ENCODE measurements at regions not wholly inside any gene's neighbourhood (a gene's known extent, or its start where the extent isn't known, plus 50 kb on each side); places are given as distances from the start of the nearest gene placed in this dataset.

DNA sequence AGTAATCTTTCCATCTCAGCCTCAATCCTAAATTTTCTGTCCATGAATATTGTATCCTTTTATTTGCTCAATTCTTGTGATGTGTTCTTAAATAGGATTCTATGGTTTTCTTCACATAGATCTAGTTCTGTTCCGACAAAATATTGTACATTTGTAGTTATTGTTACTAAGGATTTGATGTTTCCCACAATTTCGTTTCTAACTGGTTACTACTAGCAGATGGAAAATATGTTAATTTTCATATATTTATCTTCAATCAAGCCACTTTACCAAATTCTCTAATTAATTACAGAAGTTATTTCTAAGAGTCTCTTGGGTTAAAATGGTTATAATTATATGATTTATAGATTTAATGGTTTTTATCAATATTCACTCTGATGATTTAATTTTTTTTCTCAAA is 60.3 kb downstream of the SEC61B start:
- DNase-seq (ENCODE audit: low read depth), result no peak

GRCh38 chr9:99285965-99286364 is 63.9 kb downstream of the SEC61B start:
- DNase-seq (ENCODE audit: low read depth), result no peak

DNA sequence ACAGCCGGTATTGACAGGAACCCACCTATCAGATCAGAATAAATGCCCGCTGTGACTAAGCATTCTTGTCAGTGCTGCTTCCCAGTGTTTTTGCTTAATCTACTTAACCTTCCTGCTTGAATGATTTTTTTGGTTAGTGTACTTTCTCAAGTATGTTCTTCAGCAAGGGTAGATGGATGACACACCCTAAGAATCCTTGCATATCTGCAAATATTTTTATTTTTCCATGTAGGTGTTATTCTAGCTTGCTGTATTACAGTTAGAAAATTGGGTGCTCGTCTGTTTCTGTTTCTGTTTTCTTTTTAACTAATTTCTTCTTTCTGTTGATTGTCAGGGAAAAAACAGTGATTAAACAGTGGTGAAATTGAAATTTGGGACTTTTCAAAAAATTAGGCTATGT is 64.5 kb downstream of the SEC61B start:
- DNase-seq (ENCODE audit: low read depth), result no peak

GRCh38 chr9:99287641-99288040 is 65.6 kb downstream of the SEC61B start:
- DNase-seq (ENCODE audit: low read depth), result no peak

DNA sequence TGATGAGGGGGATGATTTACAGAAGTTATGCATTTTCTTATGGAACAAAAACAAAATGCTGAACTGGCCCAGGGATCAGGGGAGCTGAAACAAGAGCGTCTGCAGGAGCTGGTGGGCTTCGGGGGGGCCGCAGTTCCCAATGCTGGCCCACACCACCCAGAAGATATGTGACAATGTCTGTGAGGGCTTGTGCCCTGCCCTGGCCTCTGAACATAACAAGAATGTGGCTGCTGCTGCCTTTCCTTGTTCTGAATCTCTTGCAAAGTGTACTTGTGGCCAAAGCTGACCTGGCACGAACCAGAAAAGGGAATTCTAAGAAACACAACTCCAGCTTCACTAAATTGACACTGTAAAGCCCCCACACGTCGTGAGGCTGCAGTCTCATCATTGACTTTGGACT is 66.7 kb downstream of the SEC61B start:
- no peak for DNase-seq (ENCODE audit: low read depth)

DNA sequence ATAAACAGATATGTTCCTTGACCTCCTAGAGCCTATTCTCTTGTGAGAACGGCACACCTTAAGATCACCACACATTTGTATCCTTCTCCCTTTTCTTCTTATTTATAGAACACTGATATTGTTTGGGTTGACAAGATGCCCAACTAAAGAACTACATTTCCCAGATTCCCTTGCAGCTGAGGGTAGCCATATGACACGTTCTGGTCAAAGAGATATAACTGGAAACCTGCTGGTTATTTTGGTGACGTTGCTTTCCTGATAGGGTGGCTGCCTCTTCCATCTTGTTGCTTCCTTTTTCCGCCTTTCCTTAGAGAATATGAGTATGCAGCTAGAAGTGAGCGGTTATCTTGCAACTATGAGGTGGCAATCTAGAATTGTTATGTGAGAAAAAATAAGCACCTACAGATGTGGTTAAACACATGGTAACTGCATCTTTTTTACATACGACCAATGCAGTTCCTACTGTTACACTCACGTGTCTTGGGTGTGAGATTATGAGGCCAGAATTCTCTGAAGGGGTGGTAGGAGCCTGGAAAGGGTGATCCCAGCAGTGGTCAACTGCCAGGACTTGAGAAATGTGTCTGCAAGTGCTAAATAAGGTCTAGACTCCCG is 72.9 kb downstream of the SEC61B start:
- DNase-seq (ENCODE audit: low read depth), result peak; percentile 25

GRCh38 chr9:99296291-99296951 is 74.3 kb downstream of the SEC61B start:
- DNase-seq (ENCODE audit: low read depth), result no peak

GRCh38 chr9:99298614-99299013 is 76.5 kb downstream of the SEC61B start:
- DNase-seq (ENCODE audit: low read depth), result no peak

DNA sequence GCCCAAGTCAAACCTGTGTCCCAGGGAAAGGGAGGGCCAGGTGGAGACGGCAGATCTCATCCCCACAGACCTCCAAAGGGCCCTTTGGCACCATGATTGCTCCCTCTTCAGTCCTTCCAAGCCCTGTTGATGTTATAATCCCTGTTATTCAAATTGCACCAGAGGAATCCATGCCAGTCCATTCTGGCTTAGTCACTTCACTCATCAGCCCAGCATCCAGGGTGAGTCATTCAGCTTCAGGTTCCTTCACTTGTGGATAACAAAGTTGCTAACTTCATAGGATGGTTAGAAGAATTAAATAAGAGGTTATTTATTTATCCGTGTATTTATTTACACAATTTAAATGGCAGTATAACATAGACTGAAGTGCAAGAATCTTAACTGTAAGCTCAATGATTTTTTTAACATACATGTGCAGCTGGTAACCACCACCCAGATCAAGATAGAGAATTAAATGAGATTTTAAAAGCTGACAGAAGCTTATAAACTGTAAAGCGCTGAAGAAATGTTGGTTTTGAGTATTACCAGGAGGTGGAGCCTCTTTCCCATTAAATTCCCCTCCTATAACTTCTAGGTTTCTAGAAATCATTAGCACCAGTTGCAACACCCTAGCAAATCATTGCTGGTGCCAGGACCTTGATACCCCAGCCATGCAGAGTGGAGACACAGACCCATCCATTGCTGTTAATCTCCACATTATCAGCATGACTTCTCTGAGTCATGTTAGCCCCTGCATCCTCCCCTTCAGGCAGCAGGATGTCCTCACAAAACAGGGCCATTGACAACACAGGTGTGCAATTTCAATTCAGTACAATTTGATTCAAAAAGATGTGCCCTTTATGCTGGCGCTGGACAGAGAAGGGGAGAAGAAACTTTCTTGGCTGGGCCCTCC is 77.4 kb downstream of the SEC61B start:
- peak; percentile 85 for DNase-seq (ENCODE audit: low read depth)

- DNase-seq (ENCODE audit: low read depth), result no peak
Observed at GRCh38 chr9:99300103-99300439, 78.0 kb downstream of the SEC61B start.

- DNase-seq (ENCODE audit: low read depth), result no peak
Observed at GRCh38 chr9:99300603-99301002, 78.5 kb downstream of the SEC61B start.

DNA sequence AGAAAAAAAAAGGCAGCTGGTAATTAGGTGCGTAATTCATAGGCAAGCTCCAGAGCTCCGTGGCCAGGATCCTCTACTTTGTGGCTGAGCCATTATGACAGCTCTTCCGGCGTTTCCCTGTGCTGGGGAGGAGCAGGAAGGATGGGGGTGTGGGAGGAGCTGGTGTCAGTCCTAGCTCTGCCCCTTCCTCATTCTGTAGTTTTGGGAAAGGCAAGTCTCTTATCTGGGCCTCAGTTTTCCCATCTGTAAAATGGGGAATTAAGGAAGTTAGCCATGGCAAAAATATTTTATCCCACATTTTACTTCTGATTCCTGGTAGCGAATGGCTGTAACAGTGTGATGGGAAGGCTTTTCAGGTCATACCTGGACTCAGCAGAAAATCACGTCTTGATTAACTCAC is 81.1 kb downstream of the SEC61B start:
- peak; percentile 47 for DNase-seq (ENCODE audit: low read depth)

DNA sequence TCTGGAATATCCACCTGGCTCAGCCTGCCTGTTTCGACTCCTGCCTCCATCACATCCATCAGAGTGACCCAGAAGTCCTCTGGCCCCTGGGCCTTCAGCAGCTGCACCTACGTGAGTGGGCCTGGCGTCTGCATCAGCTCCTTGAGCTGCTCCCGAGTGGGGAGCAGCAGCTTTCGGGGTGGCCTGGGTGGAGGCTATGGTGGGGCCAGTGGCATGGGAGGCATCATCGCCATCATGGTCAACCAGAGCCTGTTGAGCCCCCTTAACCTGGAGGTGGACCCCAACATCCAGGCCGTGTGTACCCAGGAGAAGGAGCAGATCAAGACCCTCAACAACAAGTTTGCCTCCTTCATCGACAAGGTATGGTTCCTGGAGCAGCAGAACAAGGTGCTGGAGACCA is 83.0 kb downstream of the SEC61B start:
- DNase-seq (ENCODE audit: low read depth), result no peak

DNA sequence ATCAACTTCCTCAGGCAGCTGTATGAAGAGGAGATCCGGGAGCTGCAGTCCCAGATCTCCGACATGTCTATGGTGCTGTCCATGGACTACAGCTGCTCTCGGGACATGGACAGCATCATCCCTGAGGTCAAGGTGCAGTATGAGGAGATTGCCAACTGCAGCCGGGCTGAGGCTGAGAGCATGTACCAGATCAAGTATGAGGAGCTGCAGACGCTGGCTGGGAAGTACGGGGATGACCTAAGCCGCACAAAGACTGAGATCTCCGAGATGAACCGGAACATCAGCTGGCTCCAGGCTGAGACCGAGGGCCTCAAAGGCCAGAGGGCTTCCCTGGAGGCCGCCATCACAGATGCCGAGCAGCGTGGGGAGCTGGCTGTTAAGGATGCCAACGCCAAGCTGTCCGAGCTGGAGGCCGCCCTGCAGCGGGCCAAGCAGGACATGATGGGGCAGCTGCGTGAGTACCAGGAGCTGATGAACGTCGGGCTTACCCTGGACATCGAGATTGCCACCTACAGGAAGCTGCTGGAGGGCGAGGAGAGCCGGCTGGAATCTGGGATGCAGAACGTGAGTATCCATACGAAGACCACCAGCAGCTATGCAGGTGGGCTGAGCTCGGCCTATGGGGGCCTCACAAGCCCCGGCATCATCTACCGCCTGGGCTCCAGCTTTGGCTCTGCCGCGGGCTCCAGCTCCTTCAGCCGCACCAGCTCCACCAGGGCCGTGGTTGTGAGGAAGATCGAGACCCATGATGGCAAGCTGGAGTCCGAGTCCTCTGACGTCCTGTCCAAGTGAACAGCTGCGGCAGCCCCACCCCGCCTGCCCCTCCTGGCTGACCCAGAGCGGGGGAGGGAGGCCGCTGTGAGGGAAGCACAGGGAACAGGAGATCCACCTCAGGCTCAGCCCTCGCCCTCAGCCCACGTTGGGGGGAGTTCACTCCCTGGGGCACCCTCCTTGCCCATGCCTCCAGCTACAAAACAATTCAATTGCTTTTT is 84.0 kb downstream of the SEC61B start:
- DNase-seq (ENCODE audit: low read depth), result no peak

- no peak for DNase-seq (ENCODE audit: low read depth)
Observed at GRCh38 chr9:99307851-99308250, 85.8 kb downstream of the SEC61B start.

DNA sequence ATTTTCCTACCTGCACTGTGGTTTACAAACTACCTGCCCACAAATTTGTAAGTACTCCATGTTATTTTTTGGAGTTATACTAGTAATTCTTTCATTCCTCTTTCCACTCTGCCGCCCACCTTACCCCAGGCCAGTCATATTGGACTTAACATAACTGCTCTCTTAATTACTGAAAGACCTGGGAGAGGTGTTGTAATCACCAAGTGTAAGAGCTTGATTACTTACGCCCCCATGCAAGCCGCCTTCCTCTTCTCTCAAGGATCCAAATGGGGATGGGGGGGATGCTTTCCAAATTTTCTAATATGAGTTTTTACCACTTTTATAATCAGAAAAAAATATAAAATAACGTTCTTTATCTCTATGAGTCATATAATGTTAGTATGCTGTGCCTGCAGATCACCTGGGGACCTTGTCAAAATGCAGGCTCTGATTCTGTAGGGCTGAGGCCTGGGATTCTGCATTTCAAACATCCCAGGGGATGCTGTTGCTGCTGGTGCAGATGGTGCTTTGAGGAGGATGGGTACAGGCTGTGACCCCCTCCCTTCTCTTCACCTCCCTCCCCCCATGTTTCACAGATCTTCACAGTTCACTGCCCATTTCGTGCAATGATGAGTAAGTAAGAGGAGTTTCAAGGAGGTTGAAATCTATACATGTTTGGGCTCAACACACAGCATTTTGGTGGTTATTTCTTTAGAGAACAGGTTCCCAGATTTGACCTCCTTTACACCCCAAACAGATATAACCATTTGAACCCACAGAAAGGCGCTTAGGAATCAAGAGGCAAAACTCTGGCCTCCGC is 87.3 kb downstream of the SEC61B start:
- DNase-seq (ENCODE audit: low read depth), result no peak

DNA sequence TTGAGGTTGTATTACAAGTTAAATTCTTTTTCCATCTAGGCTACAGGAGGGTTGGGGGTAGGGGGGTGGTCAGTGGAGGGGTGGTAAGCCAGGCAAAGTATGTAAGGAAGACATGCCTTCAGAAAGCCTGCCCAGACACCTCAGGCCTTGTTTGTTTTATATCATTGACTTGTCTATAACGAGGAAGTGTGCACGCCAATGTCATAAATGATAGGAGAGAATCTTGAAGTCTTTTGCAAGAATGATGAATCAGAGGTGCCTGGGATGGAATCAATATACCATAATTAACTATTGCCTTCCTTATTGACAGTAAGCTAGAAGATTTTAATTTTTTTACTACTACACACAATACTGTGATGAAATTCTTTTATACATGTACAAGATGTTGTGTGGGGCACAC is 90.7 kb downstream of the SEC61B start:
- DNase-seq (ENCODE audit: low read depth), result no peak

DNA sequence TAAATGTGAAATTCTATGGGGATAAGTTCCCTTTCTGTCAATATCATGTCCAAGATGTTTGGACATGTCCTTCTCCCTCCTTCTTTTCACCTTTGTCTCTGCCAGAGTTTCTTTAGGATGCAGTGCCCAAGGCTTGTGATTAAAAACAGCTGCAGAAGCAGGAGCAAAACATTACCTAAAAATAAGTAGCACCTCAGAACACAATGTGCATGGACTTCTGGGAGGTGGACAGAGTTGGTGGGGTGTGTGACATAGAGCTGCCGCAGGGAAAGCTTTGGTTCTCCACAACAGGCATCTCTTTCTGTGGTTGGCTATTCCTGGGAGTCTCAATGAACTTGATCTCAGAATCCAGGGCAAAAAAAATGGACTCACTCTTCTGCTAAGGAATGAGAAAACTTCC is 97.0 kb downstream of the SEC61B start:
- DNase-seq (ENCODE audit: low read depth), result no peak

GRCh38 chr9:99322299-99322698 is 100.2 kb downstream of the SEC61B start:
- no peak for DNase-seq (ENCODE audit: low read depth)

GRCh38 chr9:99326112-99326916 is 104.2 kb downstream of the SEC61B start:
- no peak for DNase-seq (ENCODE audit: low read depth)

All from Daoy (cell line).